H1 (cell line): ENCODE measurements at regions not wholly inside any gene's neighbourhood (a gene's known extent, or its start where the extent isn't known, plus 50 kb on each side); places are given as distances from the start of the nearest gene placed in this dataset.

Experiments used
- ATF2 ChIP-seq: IDR thresholded peaks from 2 replicates; pipeline ENCODE4 v1.6.1; 2012; ENCODE audit warnings: low read length, inconsistent platforms
- CBX8 ChIP-seq: fragments of 300-800, 300-1000 bp; sonication (generic); IDR thresholded peaks from 2 replicates; pipeline ENCODE4 v1.7.1; 2016; ENCODE audit warnings: low read depth, low read length, borderline replicate concordance
- EZH2 ChIP-seq: fragments of 200-600 bp; sonication (generic); IDR thresholded peaks from 2 replicates; pipeline ENCODE4 v1.7.1; 2012; ENCODE audit warnings: low read depth, mild to moderate bottlenecking, moderate library complexity, low read length, inconsistent platforms; ENCODE audit not compliant: severe bottlenecking
- NRF1 ChIP-seq: IDR thresholded peaks from 2 replicates; pipeline ENCODE4 v1.6.1; 2011; ENCODE audit warnings: mild to moderate bottlenecking, low read depth, low read length, improper control_type of control experiment

DNA sequence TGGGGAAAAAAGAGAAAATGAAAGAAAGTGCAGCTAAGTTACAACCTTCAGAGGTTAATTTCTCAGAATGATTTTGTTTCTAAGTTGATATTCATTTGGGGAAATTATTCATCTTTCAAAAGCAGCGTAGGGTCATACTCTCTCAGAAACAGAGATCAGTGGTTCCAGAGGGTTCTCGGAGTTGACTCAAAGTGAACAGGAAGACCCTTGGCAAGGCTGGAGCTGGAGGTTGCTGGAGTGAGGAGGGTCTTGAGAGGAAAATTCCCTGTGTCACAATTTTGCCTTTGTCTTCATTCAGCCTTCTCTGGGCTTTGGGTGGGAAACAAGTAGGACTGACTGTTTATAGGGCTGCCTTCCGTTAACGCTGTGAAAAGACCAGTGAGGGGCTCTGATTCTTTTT lies 168.2 kb downstream of the ICOS start (continued):
- TF ChIP-seq ATF2: no peak
- no peak for TF ChIP-seq CBX8
- no peak for TF ChIP-seq NRF1
- no peak for TF ChIP-seq EZH2
- TF ChIP-seq, all 59 proteins: peak for 0
